B cell (primary cell): ENCODE measurements at regions not wholly inside any gene's neighbourhood (a gene's known extent, or its start where the extent isn't known, plus 50 kb on each side); places are given as distances from the start of the nearest gene placed in this dataset.

Experiments
- EZH2 ChIP-seq: IDR thresholded peaks from 2 replicates; pipeline ENCODE4 v1.6.1; 2012; ENCODE audit warnings: borderline replicate concordance, low read depth, mild to moderate bottlenecking, moderate library complexity, low read length; ENCODE audit not compliant: insufficient read depth, poor library complexity, severe bottlenecking
- TF ChIP-seq, protein P1 (sequence below): fragments of 200-600 bp; IDR thresholded peaks from one replicate; pipeline ENCODE4 v1.8.0; 2022; ENCODE audit warnings: antibody characterized with exemption, mild to moderate bottlenecking

DNA sequence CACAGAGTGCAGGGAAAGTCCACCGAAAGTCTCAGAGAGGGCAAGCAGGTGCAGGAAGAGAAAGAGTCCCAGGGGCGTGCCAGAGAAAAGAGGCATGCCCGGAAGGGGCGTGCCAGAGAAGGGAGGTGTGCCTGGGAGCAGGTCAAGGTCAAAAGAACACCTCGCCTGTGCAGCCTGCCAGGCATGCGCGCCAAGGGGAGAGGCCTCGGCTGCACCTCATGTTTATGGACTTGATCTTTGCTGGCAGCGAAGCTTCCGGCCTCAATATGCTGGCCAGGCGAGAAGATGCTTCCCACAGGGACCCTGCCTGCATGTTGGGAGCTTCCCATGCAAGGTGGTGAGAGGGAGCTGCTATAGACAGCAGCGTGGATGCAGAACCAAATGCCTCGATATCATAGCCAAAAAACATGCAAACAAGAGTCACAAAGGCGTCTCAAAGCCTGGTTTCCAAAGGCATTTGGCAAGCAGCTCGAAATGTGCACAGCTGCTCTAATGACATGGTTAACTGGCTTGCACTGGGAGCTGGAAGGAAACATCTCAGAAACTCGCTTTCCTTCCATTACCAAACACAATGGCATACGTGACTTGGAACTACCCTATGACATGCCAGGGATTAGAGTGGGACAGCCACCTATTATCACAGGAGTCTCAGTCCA lies 192.5 kb upstream of the PPP2R2D start:
- TF ChIP-seq, protein P1, sequence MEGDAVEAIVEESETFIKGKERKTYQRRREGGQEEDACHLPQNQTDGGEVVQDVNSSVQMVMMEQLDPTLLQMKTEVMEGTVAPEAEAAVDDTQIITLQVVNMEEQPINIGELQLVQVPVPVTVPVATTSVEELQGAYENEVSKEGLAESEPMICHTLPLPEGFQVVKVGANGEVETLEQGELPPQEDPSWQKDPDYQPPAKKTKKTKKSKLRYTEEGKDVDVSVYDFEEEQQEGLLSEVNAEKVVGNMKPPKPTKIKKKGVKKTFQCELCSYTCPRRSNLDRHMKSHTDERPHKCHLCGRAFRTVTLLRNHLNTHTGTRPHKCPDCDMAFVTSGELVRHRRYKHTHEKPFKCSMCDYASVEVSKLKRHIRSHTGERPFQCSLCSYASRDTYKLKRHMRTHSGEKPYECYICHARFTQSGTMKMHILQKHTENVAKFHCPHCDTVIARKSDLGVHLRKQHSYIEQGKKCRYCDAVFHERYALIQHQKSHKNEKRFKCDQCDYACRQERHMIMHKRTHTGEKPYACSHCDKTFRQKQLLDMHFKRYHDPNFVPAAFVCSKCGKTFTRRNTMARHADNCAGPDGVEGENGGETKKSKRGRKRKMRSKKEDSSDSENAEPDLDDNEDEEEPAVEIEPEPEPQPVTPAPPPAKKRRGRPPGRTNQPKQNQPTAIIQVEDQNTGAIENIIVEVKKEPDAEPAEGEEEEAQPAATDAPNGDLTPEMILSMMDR, result no peak
- TF ChIP-seq EZH2, result no peak
